HG02623 (cell line): ENCODE measurements at regions not wholly inside any gene's neighbourhood (a gene's known extent, or its start where the extent isn't known, plus 50 kb on each side); places are given as distances from the start of the nearest gene placed in this dataset.
A peak's percentile ranks its signal among the peaks of the same experiment; 100 is the strongest.

Experiments used
- ATAC-seq: cut with Tn5 transposase; IDR thresholded peaks from one replicate; pipeline ENCODE4 v1.9.1; 2021; ENCODE audit warnings: moderate library complexity; ENCODE audit not compliant: unreplicated experiment

- no peak for ATAC-seq
Observed at GRCh38 chr1:226816576-226816975, 53.8 kb upstream of the PSEN2 start.

DNA sequence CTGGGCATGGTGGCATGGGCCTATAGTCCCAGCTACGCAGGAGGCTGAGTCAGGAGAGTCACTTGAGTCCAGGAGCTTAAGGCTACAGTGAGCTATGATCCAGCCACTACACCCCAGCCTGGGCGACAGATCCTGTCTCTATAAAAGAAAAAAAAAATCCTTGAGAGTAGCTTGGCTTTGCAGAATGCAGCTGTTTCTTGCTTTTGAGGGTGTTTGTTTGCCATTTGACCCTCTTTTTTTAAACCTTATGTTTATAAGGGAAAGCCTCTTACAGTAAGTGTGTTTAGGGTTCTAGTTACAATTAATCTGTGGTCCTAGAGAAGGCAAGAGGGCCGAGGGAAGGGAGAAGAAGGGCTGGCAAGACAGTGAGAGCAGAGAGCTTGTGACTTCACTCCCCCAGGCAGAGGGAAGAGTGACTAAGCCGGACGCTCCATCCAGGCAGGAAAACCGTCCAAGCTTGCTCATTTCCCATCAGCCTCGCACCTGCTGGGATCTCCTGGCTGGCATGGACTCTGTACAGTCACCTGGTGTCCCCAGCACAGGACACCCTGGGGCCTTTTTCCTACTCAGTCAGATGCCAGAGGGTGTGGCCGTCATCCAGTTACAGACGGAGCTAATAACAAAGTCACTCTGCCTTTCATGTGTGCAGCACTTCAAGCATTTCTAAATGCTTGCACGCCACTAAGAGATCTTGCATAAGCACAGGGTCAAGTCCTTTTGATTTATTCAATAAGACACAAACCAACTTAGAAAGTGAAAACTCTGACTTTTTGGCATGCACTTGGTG, 55.5 kb upstream of the PSEN2 start:
- no peak for ATAC-seq

GRCh38 chr1:226813671-226814591, 56.5 kb upstream of the PSEN2 start:
- ATAC-seq: no peak

GRCh38 chr1:226810681-226811080, 59.7 kb upstream of the PSEN2 start:
- no peak for ATAC-seq

DNA sequence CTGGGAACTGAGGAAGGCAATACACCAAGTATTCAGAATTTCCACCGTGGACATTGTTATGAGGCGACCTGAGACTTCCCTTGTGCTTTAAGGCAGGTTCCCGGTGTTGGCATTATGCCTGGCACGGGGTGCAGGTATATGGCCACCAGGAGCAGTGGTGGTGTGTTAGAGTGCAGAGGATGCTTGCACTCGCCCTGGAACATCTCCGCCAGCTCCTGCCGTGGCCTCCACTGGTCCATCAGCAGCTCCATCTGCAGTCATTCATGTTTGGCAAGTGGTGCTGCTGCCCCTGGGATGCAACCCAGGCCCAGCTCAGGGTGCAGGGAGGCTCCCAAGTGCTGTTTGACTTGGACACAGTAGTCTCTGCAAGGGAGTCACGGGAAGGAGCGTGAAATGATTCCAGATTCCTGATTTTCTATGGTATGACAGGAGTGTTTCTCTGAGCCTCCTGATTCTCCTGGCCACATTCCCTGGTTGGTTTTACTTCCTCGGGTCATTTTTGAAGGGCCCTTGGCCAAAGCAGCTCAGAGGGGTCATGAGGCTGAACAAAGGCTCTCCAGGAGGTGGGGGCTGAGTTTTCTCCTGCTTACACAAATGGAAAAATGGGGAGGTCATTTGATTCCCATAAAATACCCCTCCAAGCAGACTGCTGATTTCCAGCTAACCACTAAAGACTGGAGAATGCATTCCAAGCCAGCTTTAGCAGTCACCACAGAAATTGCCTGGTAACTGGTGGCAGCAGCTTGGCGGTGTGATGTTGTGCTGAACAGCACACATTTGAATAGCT, 60.4 kb upstream of the PSEN2 start:
- ATAC-seq: no peak

- ATAC-seq: no peak
Observed at GRCh38 chr1:226808501-226808900, 61.9 kb upstream of the PSEN2 start.

DNA sequence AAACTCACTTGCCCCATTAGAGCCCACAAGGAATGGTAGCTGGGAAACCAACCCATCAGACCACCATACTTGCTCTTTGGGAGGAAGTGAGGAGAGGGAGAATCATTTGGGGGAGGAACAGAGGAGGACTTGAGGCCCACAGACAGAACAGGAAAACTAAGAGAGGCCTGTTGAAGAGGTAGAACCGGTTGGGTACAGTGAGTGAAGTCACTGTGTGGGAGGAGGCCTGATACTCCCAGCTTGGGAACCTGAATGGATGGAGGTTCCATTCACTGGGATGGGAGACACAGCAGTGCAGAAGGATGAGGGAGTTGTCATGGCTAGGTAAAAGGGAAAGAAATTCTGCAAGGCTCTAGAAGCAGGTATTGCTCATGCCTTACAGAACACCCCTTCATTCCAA, 63.4 kb upstream of the PSEN2 start:
- no peak for ATAC-seq

DNA sequence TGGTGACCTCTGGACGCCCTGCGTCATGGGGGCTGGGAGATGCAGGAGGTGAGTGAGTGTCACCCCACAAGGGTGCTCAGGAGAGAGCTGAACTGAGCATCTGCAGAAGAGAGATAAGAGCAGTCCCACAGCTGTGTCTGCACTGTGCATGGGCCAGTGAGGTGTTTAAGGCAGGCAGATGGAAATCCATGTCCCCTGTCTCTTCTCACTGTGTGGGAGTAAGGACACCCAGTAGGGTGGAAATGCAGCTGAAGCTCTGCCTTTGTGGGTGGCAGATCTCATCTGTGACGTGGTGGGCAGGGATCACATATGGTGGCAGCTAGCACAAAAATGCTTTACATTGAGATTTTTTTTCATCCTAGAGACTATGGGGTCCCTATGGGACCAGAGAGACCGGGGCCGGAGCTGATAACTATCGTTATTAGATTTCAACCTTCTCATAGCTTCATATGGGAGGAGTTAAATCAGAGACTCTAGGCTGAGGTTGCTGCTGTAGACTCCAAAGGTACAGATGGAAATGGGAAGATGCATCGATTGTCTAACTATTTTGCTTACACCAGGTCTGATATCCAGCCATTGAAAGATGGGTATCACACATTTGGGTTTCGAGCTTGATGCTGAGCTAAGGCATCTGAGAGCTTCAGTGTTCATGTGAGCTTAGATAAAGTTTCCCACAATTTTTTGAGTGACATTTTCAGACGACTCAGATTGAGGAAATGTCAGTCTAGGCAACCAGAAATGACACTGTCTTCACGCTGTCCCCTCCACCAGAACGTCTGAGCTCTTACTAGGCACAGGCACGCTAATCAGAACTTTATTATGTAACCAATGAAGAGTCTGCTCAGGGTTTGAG, 65.3 kb upstream of the PSEN2 start:
- no peak for ATAC-seq

DNA sequence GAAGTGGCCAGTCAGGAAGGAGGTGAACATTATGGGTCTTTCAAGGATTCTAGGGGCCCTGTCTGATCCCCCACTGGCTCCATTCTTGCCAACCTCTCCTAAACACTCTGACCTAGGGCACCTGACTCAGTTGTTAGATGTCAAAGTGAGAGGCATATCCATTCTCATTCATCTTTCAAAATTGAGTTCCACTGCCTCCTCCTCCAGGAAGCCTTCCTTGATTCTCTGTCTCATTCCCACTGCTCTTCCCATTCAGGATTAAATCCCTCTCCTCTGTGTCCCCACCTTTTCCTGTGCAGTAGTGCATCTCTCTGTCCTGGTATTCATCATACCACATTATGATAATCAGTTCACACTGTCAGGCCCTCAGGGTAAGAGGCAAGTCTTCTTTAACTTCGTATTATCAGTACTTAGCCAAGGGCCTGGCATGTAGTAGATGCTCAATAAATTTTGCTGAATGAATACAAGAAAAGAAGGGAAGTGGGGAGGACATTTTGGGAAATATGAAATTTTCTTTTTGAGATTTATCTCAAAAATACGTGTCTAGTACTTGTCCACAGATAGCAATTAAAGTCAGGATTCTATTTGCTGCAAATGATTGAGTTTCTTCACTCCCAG, 61.8 kb upstream of the ITPKB start:
- ATAC-seq: no peak

DNA sequence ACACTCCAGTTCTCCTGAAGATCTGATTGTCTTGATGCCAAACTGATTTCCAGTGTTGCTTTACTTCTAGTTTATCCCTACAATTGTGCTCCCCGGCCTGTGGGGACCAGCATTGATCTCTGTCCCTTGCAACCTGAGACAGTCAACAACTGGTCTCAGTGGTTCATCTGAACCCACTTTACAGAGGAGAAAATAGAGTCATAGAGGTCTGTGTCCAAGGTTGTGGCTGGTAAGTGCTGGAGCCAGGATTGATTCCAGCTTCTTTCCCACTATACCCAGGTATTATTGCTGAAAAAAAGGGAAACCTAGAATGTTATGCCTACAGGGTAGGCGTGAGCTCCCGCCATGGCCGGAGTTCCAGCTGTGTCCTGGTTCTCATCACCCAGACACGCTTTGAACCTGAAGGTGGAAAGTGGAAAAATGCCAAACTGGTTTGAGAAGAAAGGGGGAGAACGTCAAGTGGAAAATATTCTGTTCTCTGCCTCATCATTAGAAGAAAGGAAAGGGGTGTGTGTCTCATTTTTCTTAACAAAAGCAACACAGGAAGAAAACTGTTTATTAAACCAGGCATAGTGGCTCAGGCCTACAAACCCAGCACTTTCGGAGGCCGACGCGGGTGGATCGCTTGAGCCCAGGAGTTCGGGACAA, 60.7 kb upstream of the ITPKB start:
- ATAC-seq: no peak

GRCh38 chr1:226798427-226799411, 59.6 kb upstream of the ITPKB start:
- ATAC-seq: peak; percentile 77

DNA sequence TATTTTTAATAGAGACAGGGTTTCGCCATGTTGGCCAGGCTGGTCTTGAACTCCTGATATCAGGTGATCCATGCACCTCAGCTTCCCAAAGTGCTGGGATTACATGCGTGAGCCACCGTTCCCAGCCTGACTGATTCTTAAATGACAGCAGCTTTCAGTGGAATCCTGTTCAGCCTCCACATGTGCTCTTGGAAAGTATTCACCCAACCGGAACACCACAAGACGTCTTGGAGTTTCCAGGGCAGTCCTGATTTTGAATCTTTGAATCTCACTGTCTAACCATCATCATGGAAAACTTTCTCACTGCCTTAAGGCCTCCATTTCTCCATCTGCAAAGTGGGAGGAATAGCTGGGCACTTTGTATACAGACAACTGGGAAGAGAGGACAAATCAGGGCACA, 58.1 kb upstream of the ITPKB start:
- ATAC-seq: no peak

- ATAC-seq: no peak
Observed at GRCh38 chr1:226793620-226794276, 54.7 kb upstream of the ITPKB start.

GRCh38 chr1:226792368-226792767, 53.3 kb upstream of the ITPKB start:
- ATAC-seq: no peak

GRCh38 chr1:226790545-226791181, 51.6 kb upstream of the ITPKB start:
- ATAC-seq: no peak

GRCh38 chr1:226788965-226789364, 49.9 kb upstream of the ITPKB start:
- ATAC-seq: no peak
